H1 (cell line): ENCODE measurements at regions not wholly inside any gene's neighbourhood (a gene's known extent, or its start where the extent isn't known, plus 50 kb on each side); places are given as distances from the start of the nearest gene placed in this dataset.

Source experiments
- CTCF ChIA-PET: fragments of 300-600 bp; sonication (Branson Sonifier 250); formaldehyde crosslinking; loops from one replicate; lab custom pipeline; 2021; ENCODE audit not compliant: partially characterized antibody; lab: Charles Lee
- POLR2A ChIA-PET: fragments of 300-600 bp; sonication (Branson Sonifier 250); formaldehyde crosslinking; loops from one replicate; lab custom pipeline; 2021; ENCODE audit warnings: inconsistent platforms; ENCODE audit not compliant: partially characterized antibody; lab: Charles Lee
- DNase-seq, 2 experiments: peaks; one replicate each; pipeline versions ENCODE4 v3.0.0 to v3.0.0-alpha.2; 2010 to 2022; ENCODE audit warnings: low spot score in 2 of 2, low read depth in 1 of 2, mixed read lengths in 1 of 2
- FAIRE-seq: peaks from 2 replicates; lab custom pipeline; 2011; peaks lifted over from hg19 to GRCh38; lab: Jason Lieb, UNC
- H2AFZ ChIP-seq: 2 replicates; pipeline ENCODE4 v1.8.1; 2012; ENCODE audit warnings: low read length, inconsistent platforms
- H2AK5ac ChIP-seq: 2 replicates; pipeline ENCODE4 v1.6.1; 2013; ENCODE audit warnings: low read depth, low read length
- H2BK120ac ChIP-seq: replicated peaks from 2 replicates; pipeline ENCODE3; 2013; ENCODE audit warnings: low read depth, low read length, inconsistent platforms
- H2BK12ac ChIP-seq: 2 replicates; pipeline ENCODE4 v1.6.1; 2013; ENCODE audit warnings: low read depth, low read length
- H2BK15ac ChIP-seq: 2 replicates; pipeline ENCODE4 v1.6.1; 2013; ENCODE audit warnings: low read length
- H2BK20ac ChIP-seq: 2 replicates; pipeline ENCODE4 v1.6.1; 2013; ENCODE audit warnings: low read length
- H2BK5ac ChIP-seq: 2 replicates; pipeline ENCODE4 v1.6.1; 2013; ENCODE audit warnings: low read depth, low read length
- H3K14ac ChIP-seq: 2 replicates; pipeline ENCODE4 v1.6.1; 2013; ENCODE audit warnings: inconsistent platforms; ENCODE audit not compliant: insufficient read length
- H3K18ac ChIP-seq: 2 replicates; pipeline ENCODE4 v1.6.1; 2013; ENCODE audit warnings: low read length; ENCODE audit errors: extremely low read depth
- H3K23ac ChIP-seq: 2 replicates; pipeline ENCODE4 v1.6.1; 2013; ENCODE audit warnings: inconsistent platforms; ENCODE audit not compliant: insufficient read length
- H3K23me2 ChIP-seq: 2 replicates; pipeline ENCODE4 v1.6.1; 2013; ENCODE audit warnings: low read depth, low read length
- H3K27ac ChIP-seq: 2 replicates; pipeline ENCODE4 v1.6.1; 2011; ENCODE audit warnings: low read depth, low read length, inconsistent platforms
- H3K27me3 ChIP-seq, 4 experiments: replicated peaks in 1 of 4; 1 replicate in 1 of 4; 2 replicates in 3 of 4; pipeline versions ENCODE4 v1.6.1 to v1.8.1; 2011 to 2013; ENCODE audit warnings: low read length in 3 of 4, mild to moderate bottlenecking in 3 of 4, inconsistent platforms in 2 of 4, mixed read lengths in 2 of 4, moderate library complexity in 1 of 4; ENCODE audit not compliant: control insufficient read depth in 3 of 4, insufficient read depth in 3 of 4; ENCODE audit errors: extremely low read depth in 1 of 4
- H3K36me3 ChIP-seq, 4 experiments: 2 replicates each; pipeline versions ENCODE4 v1.6.1 to v1.8.1; 2011 to 2013; ENCODE audit warnings: mild to moderate bottlenecking in 4 of 4, low read length in 3 of 4, moderate library complexity in 2 of 4, control low read depth in 1 of 4, inconsistent platforms in 1 of 4; ENCODE audit not compliant: insufficient read depth in 4 of 4, control insufficient read depth in 2 of 4
- H3K4ac ChIP-seq: replicated peaks from 2 replicates; pipeline ENCODE3; 2013; ENCODE audit warnings: low read length, low read depth, mixed read lengths, inconsistent platforms; ENCODE audit not compliant: insufficient read length
- H3K4me1 ChIP-seq, 4 experiments: replicated peaks in 1 of 4; 1 replicate in 1 of 4; 2 replicates in 3 of 4; pipeline versions ENCODE4 v1.6.1 to v1.8.1; 2011 to 2013; ENCODE audit warnings: low read length in 3 of 4, inconsistent platforms in 2 of 4, mixed read lengths in 1 of 4; ENCODE audit not compliant: insufficient read depth in 4 of 4, control insufficient read depth in 3 of 4
- H3K4me2 ChIP-seq, 2 experiments: 2 replicates each; pipeline versions ENCODE4 v1.6.1 to v1.8.1; 2011 to 2013; ENCODE audit warnings: low read depth in 2 of 2, low read length in 2 of 2, control low read depth in 1 of 2, inconsistent platforms in 1 of 2, mild to moderate bottlenecking in 1 of 2; ENCODE audit not compliant: insufficient read depth in 1 of 2
- H3K4me3 ChIP-seq, 4 experiments: fragments of 200-600, 300-600 bp in 1 of 4; sonication (generic), shearing (Covaris generic), sonication (Bioruptor Twin) in 1 of 4; 2 replicates each; pipeline versions ENCODE4 v1.5.1 to v1.8.1; 2011 to 2016; ENCODE audit warnings: low read length in 4 of 4, low read depth in 3 of 4, control low read depth in 2 of 4, inconsistent platforms in 2 of 4, mild to moderate bottlenecking in 2 of 4, mixed read lengths in 1 of 4, moderate library complexity in 1 of 4; ENCODE audit not compliant: insufficient read depth in 2 of 4; ENCODE audit errors: extremely low read depth in 1 of 4
- H3K56ac ChIP-seq: replicated peaks from 2 replicates; pipeline ENCODE3; 2013; ENCODE audit warnings: low read depth, mild to moderate bottlenecking, mixed read lengths, low read length, inconsistent platforms; ENCODE audit not compliant: insufficient read length
- H3K79me1 ChIP-seq: 2 replicates; pipeline ENCODE4 v1.6.1; 2013; ENCODE audit warnings: low read depth, low read length, control low read depth
- H3K79me2 ChIP-seq, 2 experiments: 2 replicates each; pipeline versions ENCODE4 v1.6.1 to v1.8.1; 2012 to 2013; ENCODE audit warnings: low read length in 2 of 2, mild to moderate bottlenecking in 2 of 2, inconsistent platforms in 1 of 2; ENCODE audit not compliant: insufficient read depth in 2 of 2, control insufficient read depth in 1 of 2
- H3K9ac ChIP-seq, 4 experiments: replicated peaks in 1 of 4; 1 replicate in 1 of 4; 2 replicates in 3 of 4; pipeline versions ENCODE4 v1.6.1 to v1.8.1; 2011 to 2013; ENCODE audit warnings: low read depth in 3 of 4, low read length in 3 of 4, control low read depth in 2 of 4, mild to moderate bottlenecking in 2 of 4, moderate library complexity in 2 of 4, inconsistent platforms in 1 of 4; ENCODE audit errors: extremely low read depth in 1 of 4
- H3K9me3 ChIP-seq, 2 experiments: 2 replicates each; pipeline versions ENCODE4 v1.6.1 to v1.8.1; 2012 to 2013; ENCODE audit warnings: mild to moderate bottlenecking in 2 of 2, moderate library complexity in 2 of 2, control low read depth in 1 of 2, inconsistent platforms in 1 of 2, low read depth in 1 of 2, low read length in 1 of 2, mixed read lengths in 1 of 2; ENCODE audit not compliant: insufficient read depth in 2 of 2
- H4K20me1 ChIP-seq, 2 experiments: replicated peaks in 1 of 2; 2 replicates each; pipeline versions ENCODE3 to v1.8.1; 2011 to 2013; ENCODE audit warnings: inconsistent platforms in 2 of 2, low read length in 2 of 2, mild to moderate bottlenecking in 1 of 2; ENCODE audit not compliant: insufficient read depth in 2 of 2, control insufficient read depth in 1 of 2
- H4K5ac ChIP-seq: 2 replicates; pipeline ENCODE4 v1.6.1; 2013; ENCODE audit warnings: low read length, low read depth, mixed read lengths, inconsistent platforms; ENCODE audit not compliant: insufficient read length
- H4K8ac ChIP-seq: 2 replicates; pipeline ENCODE4 v1.8.0; 2013; ENCODE audit warnings: mild to moderate bottlenecking, moderate library complexity, low read length, inconsistent platforms; ENCODE audit not compliant: insufficient read depth; ENCODE audit errors: extremely low read depth
- H4K91ac ChIP-seq: replicated peaks from 2 replicates; pipeline ENCODE3; 2013; ENCODE audit warnings: low read length, mixed read lengths, inconsistent platforms; ENCODE audit not compliant: insufficient read length
- ASH2L ChIP-seq: fragments of 200-600, 300-600 bp; sonication (generic); IDR thresholded peaks from one replicate; pipeline ENCODE4 v1.7.1; 2017; ENCODE audit warnings: low read length
- FOSL1 ChIP-seq: IDR thresholded peaks from 2 replicates; pipeline ENCODE4 v1.6.1; 2011; ENCODE audit warnings: mild to moderate bottlenecking, low read depth, low read length, moderate library complexity; ENCODE audit not compliant: insufficient read depth
- JUN ChIP-seq: IDR thresholded peaks from 2 replicates; pipeline ENCODE4 v1.6.1; 2011; ENCODE audit warnings: low read depth, mild to moderate bottlenecking, improper control_type of control experiment, low read length
- RFX5 ChIP-seq: IDR thresholded peaks from 2 replicates; pipeline ENCODE4 v1.6.1; 2011; ENCODE audit warnings: low read depth, low read length, improper control_type of control experiment, borderline replicate concordance
- SAP30 ChIP-seq: fragments of 300-600 bp; sonication (generic); IDR thresholded peaks from 2 replicates; pipeline ENCODE4 v1.7.1; 2012; ENCODE audit warnings: low read length, moderate library complexity, mild to moderate bottlenecking, inconsistent platforms; ENCODE audit not compliant: insufficient read depth, insufficient replicate concordance
- SIN3A ChIP-seq, 2 experiments: IDR thresholded peaks in 1 of 2; conservative IDR thresholded peaks in 1 of 2; 2 replicates each; pipeline ENCODE4 v1.6.1; 2011 to 2012; ENCODE audit warnings: low read length in 2 of 2, improper control_type of control experiment in 1 of 2, low read depth in 1 of 2, mild to moderate bottlenecking in 1 of 2
- SP1 ChIP-seq: IDR thresholded peaks from 2 replicates; pipeline ENCODE4 v1.6.1; 2011; ENCODE audit warnings: low read depth, low read length
- TAF7 ChIP-seq: optimal IDR thresholded peaks from 2 replicates; pipeline ENCODE3; 2011; ENCODE audit warnings: low read depth, mild to moderate bottlenecking, inconsistent platforms, low read length, moderate library complexity, borderline replicate concordance
- WGBS, 2 experiments: shearing (Covaris generic) in 1 of 2; methylation state at CpG; one replicate each; pipeline versions ENCODE4 v1.1.6 to v1.1.7; 2013 to 2015; ENCODE audit warnings: low lambda C conversion rate in 2 of 2, mixed read lengths in 2 of 2, inconsistent platforms in 1 of 2, low coverage in 1 of 2, missing lambda C conversion rate in 1 of 2; ENCODE audit not compliant: insufficient replicate concordance in 2 of 2, insufficient coverage in 1 of 2, insufficient read length in 1 of 2; ENCODE audit errors: extremely low coverage in 1 of 2, missing lambda C conversion rate in 1 of 2; 5-methylcytosine and 5-hydroxymethylcytosine counted together

DNA sequence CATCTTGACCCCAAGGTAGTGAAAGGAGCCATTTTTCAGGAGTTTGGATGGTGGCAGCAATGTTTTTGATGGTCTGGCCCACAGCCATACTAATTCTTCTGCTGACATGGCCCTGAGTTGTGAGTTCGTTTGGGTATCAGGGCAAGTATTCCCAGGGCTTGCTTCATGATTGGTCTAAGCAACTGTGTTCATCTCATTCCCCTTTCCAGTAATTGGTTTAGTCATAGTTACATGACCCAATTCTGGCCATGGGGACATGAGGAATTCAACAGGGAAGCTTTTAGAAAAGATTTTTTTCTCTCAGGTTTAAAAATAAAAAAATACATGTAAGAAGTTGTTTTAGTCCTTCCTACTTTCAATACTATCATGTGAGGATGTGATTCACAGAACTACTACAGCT is 150.5 kb upstream of the NPHP3 start:
- Histone ChIP-seq H3K23me2 (no peaks in the 10 kb centered on the region), H3K4me3 (no peak overlapping the region), H3K79me1 (no peaks in the 10 kb centered on the region), H3K4ac (no peak overlapping the region), H3K4me1 (no peaks in the 10 kb centered on the region), H4K91ac (no peak overlapping the region), H2BK120ac (no peak overlapping the region), H4K5ac (no peak overlapping the region), H2BK12ac (no peak overlapping the region), H3K14ac (no peak overlapping the region), H3K27ac (no peak overlapping the region), H3K79me2 (no peaks in the 10 kb centered on the region), H3K18ac (no peak overlapping the region), H2BK5ac (no peak overlapping the region), H3K4me2 (no peak overlapping the region), H4K20me1 (no peaks in the 10 kb centered on the region), H3K56ac (no peak overlapping the region), H3K36me3 (no peaks in the 10 kb centered on the region), H2BK15ac (no peak overlapping the region), H3K9me3 (no peaks in the 10 kb centered on the region), H4K8ac (no peak overlapping the region), H3K27me3 (no peaks in the 10 kb centered on the region), H2BK20ac (no peak overlapping the region), H2AK5ac (no peak overlapping the region), H2AFZ (no peak overlapping the region), H3K23ac (no peak overlapping the region), H3K9ac (no peak overlapping the region)
- ChIA-PET POLR2A (no interaction called here), CTCF (interaction anchor here (0.6 to 1.2 kb wide), 3 partner anchors 24 to 412 kb away, joined by 3 read pairs; no protein-coding TSS in a partner anchor)
- DNase-seq (no peak), FAIRE-seq (no peak)
- TF ChIP-seq FOSL1, result no peak
- TF ChIP-seq SAP30, result no peak
- TF ChIP-seq SIN3A (conservative IDR thresholded peaks at IDR 0.05 in 1 of 2, IDR thresholded peaks at IDR 0.05 in 1 of 2; ENCODE audit: low read depth in 1 of 2, low read length in 2 of 2), result no peak
- no peak for TF ChIP-seq SP1
- TF ChIP-seq JUN, result no peak
- TF ChIP-seq RFX5, result no peak
- TF ChIP-seq TAF7, result no peak
- no peak for TF ChIP-seq ASH2L
- WGBS, 2 experiments, result 81% methylated on average over 1 of the region's 1 CpG; no CpG with 5 or more reads in 1 of the 2 experiments
